SIG-M5 (cell line): ENCODE measurements at regions not wholly inside any gene's neighbourhood (a gene's known extent, or its start where the extent isn't known, plus 50 kb on each side); places are given as distances from the start of the nearest gene placed in this dataset.

Source experiments
- DNase-seq: peaks from one replicate; lab custom pipeline; 2025; lab: John Stamatoyannopoulos, UW

GRCh38 chr16:55118701-55119260 is 188.1 kb downstream of the IRX5 start:
- no peak for DNase-seq

- no peak for DNase-seq
Observed at GRCh38 chr16:55120408-55120807, 189.7 kb downstream of the IRX5 start.

GRCh38 chr16:55120826-55121225 is 190.2 kb downstream of the IRX5 start:
- DNase-seq = no peak

GRCh38 chr16:55123652-55124051 is 193.0 kb downstream of the IRX5 start:
- no peak for DNase-seq

- no peak for DNase-seq
Observed at GRCh38 chr16:55125818-55126385, 195.2 kb downstream of the IRX5 start.

- no peak for DNase-seq
Observed at GRCh38 chr16:55126456-55126855, 195.8 kb downstream of the IRX5 start.

- no peak for DNase-seq
Observed at GRCh38 chr16:55130456-55130855, 193.5 kb upstream of the IRX6 start.

- no peak for DNase-seq
Observed at GRCh38 chr16:55130911-55131310, 193.1 kb upstream of the IRX6 start.

GRCh38 chr16:55133654-55134053 is 190.3 kb upstream of the IRX6 start:
- DNase-seq = no peak

- no peak for DNase-seq
Observed at GRCh38 chr16:55136356-55137150, 187.4 kb upstream of the IRX6 start.

- no peak for DNase-seq
Observed at GRCh38 chr16:55138298-55138697, 185.7 kb upstream of the IRX6 start.

GRCh38 chr16:55142405-55142804 is 181.6 kb upstream of the IRX6 start:
- no peak for DNase-seq

- no peak for DNase-seq
Observed at GRCh38 chr16:55144651-55145050, 179.4 kb upstream of the IRX6 start.

GRCh38 chr16:55145771-55146603 is 178.0 kb upstream of the IRX6 start:
- no peak for DNase-seq

GRCh38 chr16:55146966-55147365 is 177.0 kb upstream of the IRX6 start:
- no peak for DNase-seq

- DNase-seq = no peak
Observed at GRCh38 chr16:55147396-55147795, 176.6 kb upstream of the IRX6 start.

- no peak for DNase-seq
Observed at GRCh38 chr16:55149622-55150021, 174.4 kb upstream of the IRX6 start.

GRCh38 chr16:55151561-55152305 is 172.3 kb upstream of the IRX6 start:
- DNase-seq = no peak

GRCh38 chr16:55152875-55153390 is 171.1 kb upstream of the IRX6 start:
- DNase-seq = no peak

GRCh38 chr16:55154262-55154661 is 169.7 kb upstream of the IRX6 start:
- no peak for DNase-seq

- DNase-seq = no peak
Observed at GRCh38 chr16:55154956-55155355, 169.0 kb upstream of the IRX6 start.

GRCh38 chr16:55155815-55156214 is 168.2 kb upstream of the IRX6 start:
- DNase-seq = no peak
